GM19240 (cell line): ENCODE measurements at regions not wholly inside any gene's neighbourhood (a gene's known extent, or its start where the extent isn't known, plus 50 kb on each side); places are given as distances from the start of the nearest gene placed in this dataset.
A peak's percentile ranks its signal among the peaks of the same experiment; 100 is the strongest.
"Not testable (repeated sequence)": the region's sequence is repeated elsewhere in the genome, so short reads cannot be mapped to it uniquely, and the experiment has no call there.

Experiments used
- DNase-seq: peaks from one replicate; pipeline ENCODE4 v3.0.0; 2011; ENCODE audit warnings: low spot score; ENCODE audit not compliant: insufficient read length

DNA sequence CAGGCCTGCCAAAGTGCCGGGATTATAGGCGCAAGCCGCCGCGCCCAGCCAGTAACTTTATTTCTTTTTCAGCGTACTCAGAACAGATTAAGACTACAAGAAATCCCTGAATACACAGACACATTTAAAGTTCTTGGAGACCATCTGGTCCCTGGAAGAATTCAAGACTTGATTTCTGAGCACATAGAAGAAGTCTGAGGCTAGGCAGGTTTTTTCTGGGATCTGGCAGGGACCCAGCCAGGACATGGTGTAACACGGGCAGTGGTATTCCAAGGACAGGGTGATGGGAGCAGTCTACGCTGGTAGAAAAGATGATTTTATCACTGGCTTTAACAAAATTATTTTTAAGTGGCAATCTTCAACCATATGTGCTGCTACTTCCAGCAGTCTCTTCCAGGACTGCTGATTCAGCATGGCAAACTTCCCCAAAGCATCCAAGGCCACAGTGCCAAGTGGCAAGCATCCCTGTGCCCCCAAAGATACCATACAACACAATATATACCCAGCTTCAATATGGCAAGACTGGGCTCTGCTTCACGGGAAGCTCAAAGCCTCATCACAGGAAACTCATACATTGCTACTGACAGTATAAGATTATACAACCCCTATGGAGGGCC is 105.2 kb upstream of the OR5AK2 start:
- DNase-seq: no peak

DNA sequence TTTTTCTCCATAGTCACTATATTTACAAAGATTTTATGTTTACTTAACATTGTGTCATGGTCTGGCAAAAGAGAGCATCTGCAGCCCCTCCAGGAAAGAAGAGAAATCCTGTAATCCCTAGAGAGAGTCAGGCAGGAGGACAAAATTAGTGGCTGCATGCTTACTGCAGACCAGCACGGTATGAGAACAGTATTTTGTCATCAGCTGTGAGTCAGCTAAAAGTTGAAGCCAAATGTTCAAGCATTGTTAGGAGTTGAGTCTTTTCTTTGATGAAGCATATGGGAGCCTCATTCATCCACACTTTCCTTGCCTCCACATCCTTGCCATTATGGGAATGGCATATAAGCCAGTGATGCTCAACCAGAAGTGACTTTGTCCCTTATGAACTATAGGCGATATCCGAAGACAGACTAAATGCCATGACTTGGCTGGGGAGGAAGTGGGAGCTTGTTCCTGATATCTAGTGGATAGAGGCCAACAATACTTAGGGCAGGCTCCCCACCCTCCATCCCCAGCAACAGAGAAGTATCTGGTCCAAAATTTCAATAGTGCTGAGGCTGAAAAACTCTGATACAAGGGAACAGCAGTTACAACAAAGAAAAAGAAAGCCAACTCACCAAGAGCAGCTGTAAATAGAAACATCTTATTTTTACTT is 112.0 kb upstream of the OR5AK2 start:
- DNase-seq: no peak

DNA sequence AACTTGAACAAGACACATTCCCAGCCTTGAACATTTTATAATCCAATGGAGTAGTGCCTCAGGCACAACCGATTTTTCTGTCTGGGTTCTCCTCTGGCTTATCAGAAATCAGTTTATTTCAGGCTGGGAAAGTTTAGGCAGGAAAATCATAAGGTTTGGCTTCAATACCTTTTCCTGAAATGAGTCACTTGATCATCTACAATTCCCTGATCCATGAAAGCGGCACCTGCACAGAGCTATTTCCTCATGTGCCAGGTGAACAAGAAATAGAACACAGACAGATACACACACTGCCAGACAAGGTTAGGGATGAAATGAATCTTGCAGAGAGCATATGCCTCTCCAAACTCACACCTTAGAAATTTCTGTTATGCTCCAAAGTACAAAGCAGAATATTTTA is 106.7 kb upstream of the OR9G4 start:
- no peak for DNase-seq

DNA sequence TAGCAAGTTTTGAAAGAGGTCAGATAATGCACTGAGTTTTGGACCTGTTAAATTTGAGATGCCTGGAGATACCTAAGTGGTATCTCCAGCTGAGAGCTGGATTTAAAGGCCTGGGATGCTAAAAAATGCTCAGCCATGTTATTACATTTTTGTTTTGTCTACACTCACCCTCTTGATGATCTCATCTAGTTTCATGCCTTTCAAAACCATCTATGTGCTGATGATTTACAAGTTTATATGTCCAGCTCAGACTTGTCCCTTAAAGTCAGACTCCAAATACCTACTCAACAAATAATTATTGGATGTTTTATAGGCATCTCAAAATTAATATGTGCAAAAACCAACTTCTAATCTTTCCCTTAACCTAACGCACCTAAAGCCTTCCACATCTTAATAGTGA is 103.6 kb upstream of the OR9G4 start:
- no peak for DNase-seq

DNA sequence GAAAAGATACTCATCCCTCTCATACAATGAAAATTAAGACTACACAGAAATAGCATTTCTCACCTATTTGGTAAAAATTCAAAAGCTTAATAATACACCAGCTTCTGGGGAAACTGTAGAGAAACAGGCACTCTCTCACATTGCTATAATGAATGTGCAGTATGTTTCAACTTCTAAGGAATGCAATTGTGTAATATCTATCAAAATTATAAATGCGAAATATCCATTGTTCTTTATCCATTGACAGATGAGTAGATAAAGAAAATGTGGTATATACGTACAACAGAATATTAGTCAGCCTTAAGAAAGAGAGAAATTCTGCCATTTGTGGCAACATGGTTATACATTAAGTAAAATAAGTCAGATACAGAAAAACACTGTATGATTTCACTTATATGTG is 101.4 kb upstream of the OR9G4 start:
- DNase-seq: no peak

DNA sequence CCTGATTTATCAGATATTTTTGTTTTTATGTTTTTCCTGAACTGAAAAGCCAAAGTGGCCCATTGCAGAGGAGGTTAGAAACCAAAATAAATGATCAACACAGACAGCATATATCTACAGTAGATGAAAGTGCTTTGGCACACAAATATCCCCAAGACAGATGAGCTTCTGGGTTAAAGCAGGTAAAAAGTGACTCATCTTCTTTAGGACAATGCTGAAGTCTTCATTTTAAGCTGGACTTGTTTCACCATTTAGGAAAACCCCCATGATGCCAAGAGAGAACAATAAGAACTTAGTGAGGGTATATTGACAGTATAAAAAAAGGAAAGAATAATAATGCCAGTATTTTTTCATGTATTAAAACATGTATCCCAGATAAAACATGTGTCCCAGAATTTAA is 100.8 kb upstream of the OR9G4 start:
- DNase-seq: no peak

DNA sequence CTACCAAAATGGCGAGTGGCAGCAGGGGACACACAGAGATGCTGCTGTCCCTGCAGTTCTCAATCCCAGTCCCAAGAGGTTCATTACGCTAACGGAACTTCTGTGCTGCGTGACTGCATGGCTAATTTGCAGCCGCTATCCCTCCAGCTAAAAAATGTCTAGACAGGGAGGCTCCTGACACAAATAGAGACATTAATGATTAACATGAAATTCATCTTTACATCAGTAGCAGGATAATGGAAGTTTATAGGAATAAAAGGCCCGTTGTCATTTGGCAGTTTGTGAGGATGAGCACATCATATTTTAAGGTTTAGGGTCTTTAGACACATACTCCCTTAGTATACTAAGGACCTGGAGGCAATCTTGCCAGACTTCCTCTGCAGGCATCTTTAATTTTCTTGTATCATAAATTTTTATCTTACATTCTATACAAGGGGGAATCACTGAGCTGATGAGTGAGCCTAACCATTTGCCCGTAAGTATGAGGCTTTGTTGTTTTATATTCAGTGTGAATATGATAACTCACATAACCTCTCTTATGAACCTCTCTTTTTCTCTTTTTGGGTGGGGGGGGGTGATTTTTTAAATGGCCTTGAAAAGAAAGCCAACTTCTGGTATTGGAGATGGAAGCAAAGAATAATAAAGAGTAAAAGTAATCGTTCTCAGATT is 99.8 kb upstream of the OR9G4 start:
- no peak for DNase-seq

DNA sequence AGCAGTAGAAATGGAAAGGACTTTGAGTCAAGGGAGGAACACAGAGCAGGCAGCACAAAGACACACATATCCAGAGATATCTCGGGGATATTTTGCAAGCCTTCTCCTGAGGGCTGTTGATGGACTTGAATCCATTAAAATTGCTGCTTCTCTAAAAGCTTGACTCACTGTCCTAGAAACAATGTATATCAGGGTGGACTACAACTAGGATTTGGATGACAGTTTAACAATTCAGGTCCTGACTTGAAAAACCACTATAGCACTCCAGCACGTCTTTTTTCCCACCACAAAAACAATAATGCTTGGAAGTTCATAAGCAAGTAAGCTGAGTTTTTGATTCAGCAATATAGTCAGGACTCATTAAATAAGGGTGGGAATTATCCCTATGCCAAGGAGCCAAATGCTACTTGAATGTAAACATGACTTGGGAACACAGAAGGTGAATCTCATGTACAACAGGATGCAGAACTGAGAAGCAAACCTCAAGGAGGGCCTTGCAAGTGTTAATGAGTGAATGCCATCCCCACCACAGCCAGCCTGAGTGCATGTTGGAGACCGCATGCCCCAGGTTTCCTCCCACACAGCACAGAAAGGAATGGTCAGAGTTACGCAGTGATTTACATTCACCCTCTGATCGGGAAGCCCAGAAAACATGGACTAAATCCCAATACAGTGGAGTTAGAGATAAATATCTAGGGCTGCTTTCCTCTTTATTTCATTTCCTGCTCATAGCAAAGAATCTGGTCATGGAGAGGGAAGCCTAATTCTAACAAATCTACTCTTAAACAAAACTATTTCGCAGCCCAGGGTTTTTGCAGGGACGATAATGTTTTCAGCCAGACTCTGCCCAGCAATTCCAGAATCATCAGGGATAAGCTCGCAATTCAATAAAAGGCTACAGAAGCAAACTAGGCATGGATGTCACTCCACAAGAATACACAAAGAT is 98.4 kb upstream of the OR9G4 start:
- no peak for DNase-seq

DNA sequence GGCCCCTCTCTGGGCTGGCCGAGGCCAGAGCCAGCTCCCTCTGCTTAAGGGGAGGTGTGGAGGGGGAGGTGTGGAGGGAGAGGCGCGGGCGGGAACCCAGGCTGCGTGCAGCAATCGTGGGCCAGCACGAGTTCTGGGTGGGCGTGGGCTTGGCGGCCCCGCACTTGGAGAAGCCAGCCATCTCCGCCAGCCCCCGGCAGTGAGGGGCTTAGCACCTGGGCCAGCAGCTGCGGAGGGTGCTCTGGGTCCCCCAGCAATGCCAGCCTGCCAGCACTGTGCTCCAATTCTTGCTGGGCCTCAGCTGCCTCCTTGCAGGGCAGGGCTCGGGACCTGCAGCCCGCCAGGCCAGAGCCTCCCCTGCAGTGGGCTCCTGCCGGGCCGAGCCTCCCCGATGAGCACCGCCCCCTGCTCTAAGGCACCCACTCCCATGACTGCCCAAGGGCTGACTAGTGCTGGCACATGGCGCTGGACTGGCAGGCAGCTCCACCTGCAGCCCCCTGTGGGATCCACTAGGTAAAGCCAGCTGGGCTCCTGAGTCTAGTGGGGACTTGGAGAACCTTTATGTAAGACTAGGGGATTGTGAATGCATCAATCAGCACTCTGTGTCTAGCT is 96.7 kb upstream of the OR9G4 start:
- DNase-seq: no peak

DNA sequence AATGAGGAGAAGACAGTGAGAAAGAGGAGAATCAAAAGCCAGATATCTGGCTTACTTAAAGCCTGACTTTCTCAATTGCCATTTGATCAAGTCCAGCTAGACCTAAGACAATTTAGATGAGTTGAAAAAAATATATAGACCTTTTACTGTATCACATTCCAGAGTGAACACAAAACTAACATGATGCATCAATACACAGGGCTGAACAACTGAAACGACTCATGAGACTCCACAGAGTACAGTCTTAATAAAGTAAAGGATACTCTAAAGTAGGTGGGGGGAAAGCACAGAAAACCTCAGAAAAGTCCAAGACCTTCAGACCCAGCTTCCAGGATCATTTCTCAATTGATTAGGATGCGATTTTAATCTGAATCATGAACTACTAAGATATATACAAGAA is 95.3 kb upstream of the OR9G4 start:
- no peak for DNase-seq

DNA sequence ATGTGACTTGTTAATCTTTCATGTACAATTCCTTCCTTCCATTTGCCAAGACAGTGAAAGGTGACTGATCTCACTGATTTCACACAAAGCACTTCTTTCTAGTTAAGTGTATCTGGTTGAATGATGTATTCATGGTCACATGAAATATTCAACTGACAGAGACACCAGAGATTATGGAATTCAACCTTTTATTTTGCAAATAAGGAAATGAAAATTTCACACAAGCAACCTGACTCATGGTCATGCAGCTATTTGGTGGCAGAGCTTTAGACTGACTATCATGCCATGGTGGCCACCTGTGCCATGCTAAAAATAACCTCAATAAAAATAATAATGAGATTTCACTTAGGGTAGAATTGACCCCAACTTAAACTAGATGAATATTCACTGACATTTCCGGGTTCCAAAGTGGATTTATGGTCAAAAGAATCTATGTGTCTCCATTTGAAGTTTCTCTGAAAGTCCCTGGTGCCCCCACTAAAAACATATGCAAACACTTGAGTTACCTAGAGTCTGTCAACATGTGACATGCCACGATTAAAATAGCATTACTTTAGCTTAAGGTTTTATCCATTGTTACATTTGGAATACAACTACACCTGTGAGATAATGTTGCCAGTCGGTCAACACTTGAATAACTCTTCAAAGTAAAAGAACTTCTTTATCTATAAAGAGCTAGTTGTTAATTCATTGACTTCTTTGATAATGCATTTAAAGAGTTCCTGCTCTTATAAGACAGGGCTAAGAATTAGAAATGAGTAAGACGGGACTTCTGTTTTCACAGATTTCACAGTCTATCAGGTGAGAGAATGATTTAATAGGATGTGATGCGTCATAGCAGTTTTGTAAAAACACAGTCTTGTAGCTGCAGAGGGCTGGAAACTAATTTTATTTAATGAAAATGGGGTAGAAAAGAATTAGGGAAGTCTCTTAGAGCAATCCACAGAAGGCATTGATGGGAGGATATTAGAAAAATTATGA is 94.6 kb upstream of the OR9G4 start:
- DNase-seq: no peak

DNA sequence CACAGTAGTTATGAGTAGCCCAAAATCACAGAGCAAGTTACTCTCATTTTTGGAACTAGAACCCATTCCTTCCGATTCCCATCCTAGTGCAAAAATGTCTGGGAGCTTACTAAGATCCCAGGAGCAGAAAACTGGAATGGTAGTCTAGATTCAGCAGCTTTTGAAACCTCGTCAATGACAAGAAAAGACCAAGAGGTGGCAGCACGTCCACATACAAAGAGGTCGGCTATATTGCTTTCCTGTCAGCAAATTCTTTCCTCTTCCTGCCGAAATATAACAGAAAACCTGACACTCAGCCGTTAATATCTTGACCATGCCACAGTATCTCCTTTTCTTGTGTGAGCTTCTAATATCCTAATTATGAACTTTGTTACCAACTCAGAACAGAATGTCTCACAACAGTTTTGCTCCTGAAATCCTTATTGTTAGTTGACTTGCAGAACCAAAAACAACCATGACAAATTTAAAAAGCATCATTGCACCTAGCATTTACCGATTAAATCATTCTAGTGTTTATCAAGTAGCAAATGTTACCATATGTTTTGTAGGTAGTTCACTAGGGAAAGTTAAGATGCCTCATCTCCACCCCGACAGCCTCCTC is 92.8 kb upstream of the OR9G4 start:
- peak; percentile 6 for DNase-seq

DNA sequence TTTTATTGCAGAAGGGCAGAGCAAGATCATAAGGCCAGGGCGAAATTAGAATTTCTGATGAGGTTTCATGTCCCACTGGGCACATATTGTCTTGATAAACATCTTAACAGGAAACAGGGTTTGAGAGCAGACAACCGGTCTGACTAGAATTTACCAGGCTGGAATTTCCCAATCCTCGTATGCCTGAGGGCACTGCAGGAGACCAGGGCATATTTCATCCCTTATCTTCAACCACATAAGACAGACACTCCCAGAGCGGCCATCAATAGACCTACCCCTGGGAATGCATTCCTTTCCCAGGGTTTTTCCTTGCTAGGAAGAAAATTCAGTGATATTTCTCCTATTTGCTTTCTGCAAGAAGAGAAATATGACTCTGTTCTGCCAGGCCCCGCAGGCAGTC is 78.9 kb upstream of the OR9G4 start:
- not testable (repeated sequence) for DNase-seq

DNA sequence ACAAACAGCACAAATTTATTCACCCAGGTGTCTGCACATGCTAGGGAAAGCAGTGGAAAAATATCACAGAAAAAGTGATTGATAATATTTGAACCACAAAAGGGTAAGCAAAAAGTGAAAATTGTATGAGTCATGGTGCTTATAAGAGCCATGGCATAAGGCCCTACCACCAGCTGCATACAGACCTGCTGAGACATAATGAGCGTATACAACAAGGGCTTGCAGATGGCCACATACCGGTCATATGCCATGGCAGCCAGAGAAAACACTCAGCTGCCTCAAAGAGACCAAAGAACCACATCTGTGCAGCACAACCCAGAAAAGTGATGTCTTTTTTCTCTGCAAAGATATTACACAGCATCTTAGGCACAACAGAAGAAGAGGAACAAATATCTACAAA is 71.4 kb upstream of the OR9G4 start:
- no peak for DNase-seq

DNA sequence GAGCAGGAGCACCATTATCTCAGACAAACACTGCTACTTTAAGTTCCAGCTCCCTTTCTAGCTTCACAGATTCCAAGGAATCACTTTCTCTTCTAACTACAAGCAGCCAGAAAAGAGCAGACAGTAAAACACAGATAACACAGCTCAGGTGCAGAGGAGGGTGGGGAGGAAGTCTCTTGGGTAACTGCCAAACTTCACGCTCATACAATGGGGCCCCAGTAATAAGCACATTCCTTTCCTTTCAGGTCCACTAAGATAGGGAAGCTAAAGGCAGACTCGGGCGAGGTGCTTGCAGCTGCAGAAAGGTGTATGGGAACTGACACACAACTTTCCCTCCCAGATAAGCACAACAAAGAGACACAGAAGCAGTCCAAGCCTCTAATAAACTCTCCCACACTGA is 69.2 kb upstream of the OR9G4 start:
- no peak for DNase-seq

DNA sequence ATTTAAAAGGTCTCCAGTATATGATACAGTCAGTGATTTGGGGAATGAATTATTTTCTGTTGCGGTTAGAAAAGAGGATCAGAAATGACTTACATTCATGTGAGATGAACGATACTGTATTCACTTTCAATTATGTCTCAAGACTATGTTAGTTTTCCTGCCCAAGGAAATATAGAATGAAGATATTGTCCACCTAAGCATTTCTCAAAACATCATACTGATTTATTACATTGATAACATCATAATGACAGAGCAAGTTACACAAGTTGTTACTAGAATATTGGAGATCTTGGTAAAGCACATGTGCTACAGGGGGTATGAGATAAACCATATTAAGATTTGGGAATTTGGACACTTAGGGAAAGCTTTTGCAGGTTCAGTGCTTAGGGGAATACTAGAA is 67.8 kb upstream of the OR9G4 start:
- DNase-seq: no peak

DNA sequence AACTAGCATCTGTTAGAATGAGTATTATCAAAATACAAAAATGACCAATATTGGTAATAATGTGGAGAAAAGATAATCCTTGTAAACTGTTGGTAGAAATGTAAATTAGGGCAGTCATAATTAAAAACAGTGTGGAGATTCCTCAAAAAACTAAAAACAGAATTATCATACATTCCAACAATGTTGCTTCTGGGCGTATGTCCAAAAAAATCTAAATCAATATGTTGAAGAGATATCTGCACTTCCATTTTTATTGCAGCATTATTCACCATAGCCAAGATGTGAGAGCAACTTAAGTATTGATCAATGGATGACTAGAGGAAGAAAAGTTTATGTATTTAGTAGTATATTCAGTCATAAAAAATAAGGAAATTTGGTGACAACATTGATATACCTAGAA is 59.8 kb upstream of the OR9G4 start:
- no peak for DNase-seq

DNA sequence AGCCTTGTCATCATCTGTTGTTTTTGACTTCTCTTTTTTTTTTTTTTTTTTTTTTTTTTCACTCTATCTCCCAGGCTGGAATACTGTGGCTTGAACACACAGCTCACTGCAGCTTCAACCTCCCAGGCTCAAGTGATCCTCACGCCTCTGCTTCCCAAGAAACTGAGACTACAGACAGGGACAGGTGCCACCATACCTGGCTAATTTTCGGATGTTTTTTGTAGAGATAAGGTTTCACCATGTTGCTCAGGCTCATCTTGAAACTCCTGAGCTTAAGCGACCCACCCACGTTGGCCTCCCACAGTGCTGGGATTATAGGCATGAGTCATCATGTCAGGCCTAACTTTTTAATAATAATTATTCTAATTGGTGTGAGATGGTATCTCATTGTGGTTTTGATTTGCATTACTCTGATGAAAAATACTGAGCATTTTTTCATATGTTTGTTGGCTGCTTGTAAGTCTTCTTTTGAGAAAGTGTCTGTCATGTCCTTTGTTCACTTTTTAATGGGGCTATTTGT is 51.3 kb upstream of the OR9G4 start:
- DNase-seq: no peak
